WTC11 (cell line): ENCODE measurements at regions not wholly inside any gene's neighbourhood (a gene's known extent, or its start where the extent isn't known, plus 50 kb on each side); places are given as distances from the start of the nearest gene placed in this dataset.

Experiments used
- ATAC-seq: fragments of 200-7000 bp; cut with Tn5 transposase; 2 replicates; pipeline ENCODE4 v1.10.0; 2021; ENCODE audit warnings: mild to moderate bottlenecking, moderate library complexity
- CTCF ChIA-PET: fragments of 300-600 bp; sonication (Branson Sonifier 250); formaldehyde crosslinking; loops from one replicate; lab custom pipeline; 2021; ENCODE audit warnings: antibody characterized with exemption; lab: Charles Lee
- POLR2A ChIA-PET: fragments of 350-600 bp; sonication (Branson Sonifier 250); formaldehyde crosslinking; loops from one replicate; lab custom pipeline; 2021; ENCODE audit warnings: antibody characterized with exemption; lab: Charles Lee
- DNase-seq: peaks from one replicate; pipeline ENCODE4 v3.0.0; 2021; ENCODE audit warnings: low spot score
- H3K27ac Mint-ChIP-seq: 2 replicates; pipeline ENCODE4 v1.8.0; 2021; ENCODE audit warnings: mixed read lengths
- H3K27me3 Mint-ChIP-seq: 2 replicates; pipeline ENCODE4 v1.8.0; 2021; ENCODE audit warnings: low read depth, mild to moderate bottlenecking, moderate library complexity, mixed read lengths
- H3K36me3 Mint-ChIP-seq: 2 replicates; pipeline ENCODE4 v1.8.0; 2021; ENCODE audit warnings: mixed read lengths
- H3K4me1 Mint-ChIP-seq: 2 replicates; pipeline ENCODE4 v1.8.0; 2022; ENCODE audit warnings: mixed read lengths
- H3K4me3 Mint-ChIP-seq: 2 replicates; pipeline ENCODE4 v1.8.0; 2021; ENCODE audit warnings: mild to moderate bottlenecking, moderate library complexity, mixed read lengths
- H3K9me3 Mint-ChIP-seq: 2 replicates; pipeline ENCODE4 v1.8.0; 2021; ENCODE audit warnings: mixed read lengths
- MYBL2 ChIP-seq: sonication (generic); formaldehyde crosslinking; IDR thresholded peaks from 2 replicates; pipeline ENCODE4 v1.8.1; 2023; ENCODE audit warnings: mild to moderate bottlenecking, moderate library complexity, missing genetic modification reagents
- OVOL2 ChIP-seq: fragments of 250-450 bp; sonication (Bioruptor Pico); IDR thresholded peaks from 2 replicates; pipeline ENCODE4 v1.9.0; 2021; ENCODE audit warnings: mild to moderate bottlenecking, borderline replicate concordance

DNA sequence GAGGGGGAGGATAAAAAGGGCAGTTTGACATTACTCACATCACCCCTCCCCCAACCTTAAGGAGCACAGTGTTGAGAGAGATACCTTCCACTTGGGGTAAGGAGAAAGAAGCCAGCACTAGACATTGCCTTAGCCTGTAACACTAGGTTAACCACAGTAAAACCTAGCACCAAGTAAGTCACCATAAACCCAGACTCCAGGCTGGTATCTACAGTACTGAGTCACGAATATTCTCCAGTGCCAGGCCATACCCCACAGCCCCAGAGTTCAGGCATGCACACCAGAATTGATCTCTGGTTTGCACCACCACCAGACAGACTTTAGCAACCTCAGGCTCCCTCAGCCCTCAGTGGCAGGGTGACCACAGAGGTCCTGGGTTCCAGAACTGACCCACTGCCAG, 570.4 kb downstream of the PRR32 start:
- TF ChIP-seq OVOL2 (CRISPR knock-in tag) (no peak), MYBL2 (CRISPR knock-in tag) (no peak)
- ChIA-PET POLR2A (no interaction called here), CTCF (no interaction called here)
- ATAC-seq (no peak), DNase-seq (no peak)
- no peaks in the 10 kb centered on the region for H3K27me3 Mint-ChIP-seq
- no peak overlapping the region for H3K4me3 Mint-ChIP-seq
- no peaks in the 10 kb centered on the region for H3K36me3 Mint-ChIP-seq
- H3K4me1 Mint-ChIP-seq = no peaks in the 10 kb centered on the region
- no peaks in the 10 kb centered on the region for H3K9me3 Mint-ChIP-seq
- no peak overlapping the region for H3K27ac Mint-ChIP-seq
